Skeletal muscle cell (primary cell): ENCODE measurements at regions not wholly inside any gene's neighbourhood (a gene's known extent, or its start where the extent isn't known, plus 50 kb on each side); places are given as distances from the start of the nearest gene placed in this dataset.

Experiments
- DNase-seq: peaks from one replicate; pipeline ENCODE4 v3.0.0-alpha.2; 2010; ENCODE audit warnings: low read depth
- H3K4me3 ChIP-seq: 2 replicates; pipeline ENCODE4 v1.5.1; 2011; ENCODE audit warnings: low read depth, mild to moderate bottlenecking, control low read depth, low read length, moderate library complexity

- DNase-seq, result no peak
- H3K4me3 ChIP-seq, result no peak overlapping the region
These were observed 284.1 kb upstream of the PDE4D start for GRCh38 chr5:60177596-60177995.

GRCh38 chr5:60173667-60174066, 280.1 kb upstream of the PDE4D start:
- no peak for DNase-seq
- H3K4me3 ChIP-seq, result no peak overlapping the region

GRCh38 chr5:60163762-60164161, 270.2 kb upstream of the PDE4D start:
- H3K4me3 ChIP-seq, result no peak overlapping the region
- no peak for DNase-seq

- H3K4me3 ChIP-seq, result no peak overlapping the region
- DNase-seq, result no peak
These were observed 268.9 kb upstream of the PDE4D start for GRCh38 chr5:60162441-60162840.

- no peak overlapping the region for H3K4me3 ChIP-seq
- no peak for DNase-seq
These were observed 267.9 kb upstream of the PDE4D start for GRCh38 chr5:60161340-60161934.

GRCh38 chr5:60149081-60149480, 255.6 kb upstream of the PDE4D start:
- no peak overlapping the region for H3K4me3 ChIP-seq
- no peak for DNase-seq

GRCh38 chr5:60148366-60148765, 254.8 kb upstream of the PDE4D start:
- no peak overlapping the region for H3K4me3 ChIP-seq
- DNase-seq, result peak; percentile 34

GRCh38 chr5:60147791-60148190, 254.3 kb upstream of the PDE4D start:
- DNase-seq, result no peak
- H3K4me3 ChIP-seq, result no peak overlapping the region

- no peak for DNase-seq
- no peak overlapping the region for H3K4me3 ChIP-seq
These were observed 250.5 kb upstream of the PDE4D start for GRCh38 chr5:60143942-60144549.

GRCh38 chr5:60141119-60141518, 247.6 kb upstream of the PDE4D start:
- no peak for DNase-seq
- no peak overlapping the region for H3K4me3 ChIP-seq

- no peak for DNase-seq
- H3K4me3 ChIP-seq, result no peak overlapping the region
These were observed 243.3 kb upstream of the PDE4D start for GRCh38 chr5:60136841-60137240.

- no peak for DNase-seq
- no peak overlapping the region for H3K4me3 ChIP-seq
These were observed 238.0 kb upstream of the PDE4D start for GRCh38 chr5:60131504-60131903.

GRCh38 chr5:60125636-60126035, 232.1 kb upstream of the PDE4D start:
- no peak for DNase-seq

GRCh38 chr5:60102961-60103693, 209.6 kb upstream of the PDE4D start:
- peak; percentile 51 for DNase-seq
- H3K4me3 ChIP-seq, result no peak overlapping the region

More at GRCh38 chr5:60125636-60126035, 232.1 kb upstream of the PDE4D start:
- no peak overlapping the region for H3K4me3 ChIP-seq

GRCh38 chr5:60101573-60101972, 208.0 kb upstream of the PDE4D start:
- no peak overlapping the region for H3K4me3 ChIP-seq
- DNase-seq, result no peak

- DNase-seq, result peak; percentile 80
- no peak overlapping the region for H3K4me3 ChIP-seq
These were observed 199.3 kb upstream of the PDE4D start for GRCh38 chr5:60092671-60093422.

- DNase-seq, result no peak
- no peak overlapping the region for H3K4me3 ChIP-seq
These were observed 193.1 kb upstream of the PDE4D start for GRCh38 chr5:60086583-60086982.

- DNase-seq, result no peak
- no peak overlapping the region for H3K4me3 ChIP-seq
These were observed 190.7 kb upstream of the PDE4D start for GRCh38 chr5:60084226-60084625.

GRCh38 chr5:60077292-60077691, 183.8 kb upstream of the PDE4D start:
- H3K4me3 ChIP-seq, result no peak overlapping the region
- DNase-seq, result no peak

GRCh38 chr5:60076746-60077145, 183.2 kb upstream of the PDE4D start:
- H3K4me3 ChIP-seq, result no peak overlapping the region

More at GRCh38 chr5:60076746-60077145, 183.2 kb upstream of the PDE4D start:
- no peak for DNase-seq
